Aorta (tissue), 5 donors: ENCODE measurements at regions not wholly inside any gene's neighbourhood (a gene's known extent, or its start where the extent isn't known, plus 50 kb on each side); places are given as distances from the start of the nearest gene placed in this dataset.

ENCODE experiments used
- ATAC-seq: fragments of 200-7000 bp; cut with Tn5 transposase; one replicate; pipeline ENCODE4 v1.9.1; 2022; ENCODE audit warnings: moderate library complexity; ENCODE audit not compliant: low FRiP score
- DNase-seq, 2 donors: peaks; one replicate each; pipeline ENCODE4 v3.0.0-alpha.2; 2020
- H3K27ac ChIP-seq, 2 donors: one replicate each; pipeline ENCODE4 v1.5.1; 2013; ENCODE audit warnings: low read length in 2 of 2, mild to moderate bottlenecking in 2 of 2, moderate library complexity in 2 of 2, control low read depth in 1 of 2, inconsistent platforms in 1 of 2, low read depth in 1 of 2
- H3K27me3 ChIP-seq, 2 donors: one replicate each; pipeline ENCODE4 v1.6.1; 2013; ENCODE audit warnings: control low read depth in 1 of 2, low read length in 1 of 2, mild to moderate bottlenecking in 1 of 2, moderate library complexity in 1 of 2; ENCODE audit not compliant: insufficient read depth in 2 of 2, control insufficient read depth in 1 of 2
- H3K36me3 ChIP-seq, 2 donors: one replicate each; pipeline ENCODE4 v1.6.1; 2013; ENCODE audit warnings: control low read depth in 1 of 2, low read length in 1 of 2, mild to moderate bottlenecking in 1 of 2; ENCODE audit not compliant: insufficient read depth in 2 of 2, control insufficient read depth in 1 of 2
- H3K4me1 ChIP-seq, 2 donors: one replicate each; pipeline ENCODE4 v1.6.1; 2013; ENCODE audit warnings: low read length in 2 of 2, control low read depth in 1 of 2, mild to moderate bottlenecking in 1 of 2, moderate library complexity in 1 of 2; ENCODE audit not compliant: insufficient read depth in 2 of 2, control insufficient read depth in 1 of 2
- H3K4me3 ChIP-seq, 2 donors: one replicate each; pipeline ENCODE4 v1.5.1; 2013; ENCODE audit warnings: low read length in 2 of 2, control low read depth in 1 of 2, mild to moderate bottlenecking in 1 of 2
- H3K9me3 ChIP-seq: one replicate; pipeline ENCODE4 v1.6.1; 2013; ENCODE audit warnings: mild to moderate bottlenecking, low read length; ENCODE audit not compliant: control insufficient read depth
- WGBS, 2 donors: extraction: QIAGEN DNeasy Blood & Tissue Kit; methylation state at CpG; one replicate each; pipeline ENCODE4 v1.1.7; 2013; 5-methylcytosine and 5-hydroxymethylcytosine counted together
- intact Hi-C, 2 donors: fragments of 100-400 bp; cut with DNase I; formaldehyde crosslinking; loops; one replicate each; pipeline versions ENCODE4 v1.14.2 to v1.15.0; 2022
- donor health status: healthy with polysubstance abuse.
- donor health status: Bipolar disorder and iron deficiency.
- donor health status: DM: no; HTN: no; CAD: no.
- donor health status: DM: no; HTN: no; CAD: no.
- donor health status: DM: yes; HTN: yes; CAD: no.

DNA sequence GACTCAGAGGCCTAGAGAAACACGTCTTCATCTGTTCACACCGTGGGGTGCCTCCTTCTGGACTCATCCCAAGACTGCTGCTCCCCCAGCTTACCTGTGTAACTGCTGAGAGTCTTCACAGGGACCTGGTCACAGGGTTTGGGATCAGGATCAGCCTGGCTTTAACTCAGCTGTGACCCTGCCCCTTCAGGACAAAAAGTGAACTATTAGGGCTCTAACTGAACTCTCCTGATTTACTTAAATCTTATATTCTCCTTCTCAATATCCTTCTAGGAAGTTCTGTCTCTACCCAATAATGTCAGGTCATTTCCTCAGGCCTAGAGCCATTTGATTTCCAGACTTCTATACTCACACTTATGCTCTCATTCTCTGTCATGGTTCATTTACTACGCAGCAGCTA, 108.4 kb downstream of the ZNF280B start:
- H3K9me3 ChIP-seq = no peaks in the 10 kb centered on the region
- intact Hi-C loops = no loop called here
- no peaks in the 10 kb centered on the region for H3K4me1 ChIP-seq
- H3K27ac ChIP-seq = no peak overlapping the region
- 49 to 53% methylated on average over 3 of the region's 3 CpGs for WGBS, 2 donors
- H3K36me3 ChIP-seq = no peaks in the 10 kb centered on the region
- no peaks in the 10 kb centered on the region for H3K27me3 ChIP-seq
- no peak overlapping the region for H3K4me3 ChIP-seq
- DNase-seq (no peak), ATAC-seq (no peak)

- no peaks in the 10 kb centered on the region for H3K36me3 ChIP-seq
- no peaks in the 10 kb centered on the region for H3K4me1 ChIP-seq
- no peak for DNase-seq
- WGBS, 2 donors = 43 to 47% methylated on average over 1 of the region's 1 CpG
- intact Hi-C loops = no loop called here
- no peak for ATAC-seq
- no peak overlapping the region for H3K4me3 ChIP-seq
- H3K27me3 ChIP-seq = no peaks in the 10 kb centered on the region
- no peak overlapping the region for H3K27ac ChIP-seq
- H3K9me3 ChIP-seq = no peaks in the 10 kb centered on the region
Observed at GRCh38 chr22:22400964-22401363, 107.6 kb downstream of the ZNF280B start.

- Histone ChIP-seq H3K27me3 (no peaks in the 10 kb centered on the region), H3K27ac (no peak overlapping the region), H3K4me1 (no peaks in the 10 kb centered on the region), H3K36me3 (no peaks in the 10 kb centered on the region), H3K4me3 (no peak overlapping the region), H3K9me3 (no peaks in the 10 kb centered on the region)
- ATAC-seq (no peak), DNase-seq (no peak)
- WGBS, 2 donors = 72 to 82% methylated on average over 1 of the region's 1 CpG
- intact Hi-C loops = no loop called here
Observed at GRCh38 chr22:22401381-22401780, 107.2 kb downstream of the ZNF280B start.

DNA sequence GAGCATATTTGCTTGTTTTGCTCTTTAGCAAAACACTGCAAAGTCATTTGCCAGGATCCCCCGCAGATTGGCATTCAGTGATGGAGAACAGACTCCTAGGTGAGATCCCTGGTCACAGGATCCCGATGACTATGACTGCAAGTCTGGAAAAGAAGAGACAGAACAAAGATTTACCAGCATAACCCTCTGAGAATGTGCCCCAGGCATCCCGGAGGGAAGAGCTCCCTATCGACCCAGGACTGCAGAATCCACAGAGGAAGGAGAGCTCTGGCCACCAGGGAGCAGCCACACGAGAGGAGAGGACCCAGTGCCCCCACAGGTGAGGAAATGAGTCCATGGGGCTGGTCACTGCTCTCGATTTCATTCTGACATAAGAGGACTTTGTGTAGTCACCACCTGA, 105.2 kb downstream of the ZNF280B start:
- no peaks in the 10 kb centered on the region for H3K9me3 ChIP-seq
- H3K27ac ChIP-seq = no peak overlapping the region
- WGBS, 2 donors = 51 to 59% methylated on average over 6 of the region's 6 CpGs
- H3K4me3 ChIP-seq = no peak overlapping the region
- intact Hi-C loops = no loop called here
- no peak for ATAC-seq
- H3K27me3 ChIP-seq = no peaks in the 10 kb centered on the region
- no peaks in the 10 kb centered on the region for H3K4me1 ChIP-seq
- DNase-seq = no peak
- no peaks in the 10 kb centered on the region for H3K36me3 ChIP-seq

DNA sequence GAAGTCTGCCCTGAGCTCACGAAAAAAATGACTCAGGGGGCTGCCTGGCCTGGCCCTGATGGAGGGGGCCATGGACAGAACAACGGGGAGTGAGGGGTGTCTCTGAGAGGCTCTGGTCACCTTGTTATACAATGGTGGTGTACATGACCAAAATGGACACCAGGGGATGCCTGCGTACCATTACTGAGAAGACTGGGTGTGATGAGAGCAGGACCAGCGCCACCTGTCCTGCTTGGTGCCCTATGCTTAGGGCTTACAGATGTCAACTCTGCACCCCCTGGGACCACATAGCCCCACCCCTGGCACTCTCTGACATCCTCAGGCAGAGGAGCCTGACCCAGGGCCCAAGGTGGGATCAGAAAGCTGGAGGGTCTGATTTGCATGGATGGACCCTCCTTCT, 104.8 kb downstream of the ZNF280B start:
- no peaks in the 10 kb centered on the region for H3K9me3 ChIP-seq
- H3K4me1 ChIP-seq = no peaks in the 10 kb centered on the region
- ATAC-seq (no peak), DNase-seq (no peak)
- WGBS, 2 donors = 69 to 74% methylated on average over 4 of the region's 4 CpGs
- H3K4me3 ChIP-seq = no peak overlapping the region
- no peaks in the 10 kb centered on the region for H3K27me3 ChIP-seq
- no peak overlapping the region for H3K27ac ChIP-seq
- intact Hi-C loops = no loop called here
- H3K36me3 ChIP-seq = no peaks in the 10 kb centered on the region

DNA sequence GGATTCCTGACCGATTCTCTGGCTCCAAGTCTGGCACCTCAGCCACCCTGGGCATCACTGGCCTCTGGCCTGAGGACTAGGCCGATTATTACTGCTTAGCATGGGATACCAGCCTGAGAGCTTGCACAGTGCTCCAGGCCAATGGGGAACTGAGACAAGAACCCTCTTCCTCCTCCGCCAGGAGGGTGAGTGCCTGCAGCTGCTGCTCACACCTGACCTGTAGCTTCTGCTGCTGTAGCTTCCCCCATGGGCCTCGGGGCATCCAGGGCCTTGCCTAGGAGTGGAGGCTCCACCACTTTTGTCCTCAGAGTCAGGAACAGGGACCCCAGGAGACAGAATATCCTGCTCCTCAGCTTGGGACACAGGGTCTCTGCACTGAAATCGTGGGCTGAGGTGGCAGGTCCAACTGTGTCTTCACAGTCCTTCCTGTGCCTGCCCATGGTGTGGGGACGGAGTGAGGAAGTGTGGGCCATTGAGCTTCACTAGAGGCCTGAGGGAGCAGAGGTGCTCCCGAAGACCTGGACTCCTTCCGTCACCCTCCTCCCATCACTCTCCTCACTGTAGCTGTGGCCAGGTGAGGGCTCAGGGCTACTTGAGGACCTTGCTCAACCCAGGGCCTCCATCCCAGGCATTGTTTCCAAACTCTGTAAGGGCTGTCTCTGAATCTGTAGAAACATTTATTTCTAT, 103.8 kb downstream of the ZNF280B start:
- no peak overlapping the region for H3K27ac ChIP-seq
- intact Hi-C loops = no loop called here
- no peaks in the 10 kb centered on the region for H3K36me3 ChIP-seq
- no peak overlapping the region for H3K4me3 ChIP-seq
- no peak for DNase-seq
- no peaks in the 10 kb centered on the region for H3K9me3 ChIP-seq
- ATAC-seq = no peak
- no peaks in the 10 kb centered on the region for H3K4me1 ChIP-seq
- no peaks in the 10 kb centered on the region for H3K27me3 ChIP-seq
- WGBS, 2 donors = 73% methylated on average over 8 of the region's 8 CpGs

DNA sequence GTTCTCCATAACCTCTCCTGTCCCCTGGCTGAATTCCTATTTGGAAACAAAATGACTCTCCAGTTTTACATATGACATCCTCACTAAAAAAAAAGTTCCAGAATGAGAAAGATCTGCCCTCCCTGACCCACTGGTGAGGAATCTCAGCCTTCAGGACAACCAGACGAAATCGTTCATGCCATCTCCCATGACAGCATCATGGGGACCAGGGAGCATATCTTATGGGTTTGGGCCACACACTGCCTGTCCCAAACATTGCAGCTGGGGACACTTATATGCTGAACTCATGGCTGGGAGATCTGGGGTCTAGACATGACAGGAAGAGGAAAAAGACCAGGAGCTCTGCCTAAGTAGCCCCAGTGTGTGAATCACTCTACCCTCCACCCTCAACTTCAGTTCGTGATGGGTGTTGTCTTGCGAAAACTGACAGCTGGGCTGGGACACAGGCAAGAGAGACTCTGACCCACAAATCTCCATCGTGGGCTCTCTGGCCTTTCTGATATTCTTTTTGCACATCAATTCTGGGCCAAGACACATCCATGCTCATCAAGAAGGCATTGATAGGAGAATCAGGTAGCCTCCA, 102.0 kb downstream of the ZNF280B start:
- H3K4me1 ChIP-seq = no peaks in the 10 kb centered on the region
- H3K36me3 ChIP-seq = no peaks in the 10 kb centered on the region
- no peak overlapping the region for H3K27ac ChIP-seq
- DNase-seq (no peak), ATAC-seq (no peak)
- intact Hi-C loops = no loop called here
- no peaks in the 10 kb centered on the region for H3K9me3 ChIP-seq
- WGBS, 2 donors = 62 to 63% methylated on average over 5 of the region's 5 CpGs
- no peak overlapping the region for H3K4me3 ChIP-seq
- H3K27me3 ChIP-seq = no peaks in the 10 kb centered on the region

- 53 to 62% methylated on average over 5 of the region's 5 CpGs for WGBS, 2 donors
Observed at GRCh38 chr22:22407061-22407460, 101.5 kb downstream of the ZNF280B start.

DNA sequence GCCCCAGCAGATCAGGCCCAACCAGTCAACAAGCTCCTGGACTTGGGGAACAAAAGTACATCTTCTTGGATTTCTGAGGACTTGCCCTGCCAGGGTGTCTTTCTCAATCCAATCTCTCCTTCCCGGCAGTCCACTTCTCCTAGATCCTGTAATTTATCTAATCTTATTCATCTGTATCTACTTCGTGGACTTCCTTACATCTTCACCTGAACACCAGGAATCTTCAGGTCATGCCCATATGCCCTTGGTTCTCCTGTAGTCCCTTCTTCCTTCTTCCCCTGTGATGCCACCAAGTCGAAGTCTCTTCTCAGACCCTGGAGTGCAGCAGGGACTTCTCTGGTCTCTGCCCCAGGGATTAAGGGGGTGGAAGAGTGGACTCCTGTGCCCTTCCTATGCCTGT, 100.3 kb downstream of the ZNF280B start:
- 59 to 60% methylated on average over 3 of the region's 3 CpGs for WGBS, 2 donors
- ATAC-seq = no peak

More at GRCh38 chr22:22407061-22407460, 101.5 kb downstream of the ZNF280B start:
- Histone ChIP-seq H3K27ac (no peak overlapping the region), H3K27me3 (no peaks in the 10 kb centered on the region), H3K4me1 (no peaks in the 10 kb centered on the region), H3K4me3 (no peak overlapping the region), H3K9me3 (no peaks in the 10 kb centered on the region), H3K36me3 (no peaks in the 10 kb centered on the region)
- ATAC-seq (no peak), DNase-seq (no peak)
- intact Hi-C loops = no loop called here

More for the DNA sequence above, 100.3 kb downstream of the ZNF280B start:
- Histone ChIP-seq H3K4me1 (no peaks in the 10 kb centered on the region), H3K27ac (no peak overlapping the region), H3K27me3 (no peaks in the 10 kb centered on the region), H3K9me3 (no peaks in the 10 kb centered on the region), H3K4me3 (no peak overlapping the region), H3K36me3 (no peaks in the 10 kb centered on the region)
- no peak for DNase-seq
- intact Hi-C loops = no loop called here
